HG03095 (cell line): ENCODE measurements at regions not wholly inside any gene's neighbourhood (a gene's known extent, or its start where the extent isn't known, plus 50 kb on each side); places are given as distances from the start of the nearest gene placed in this dataset.

Experiments
- ATAC-seq: cut with Tn5 transposase; IDR thresholded peaks from one replicate; pipeline ENCODE4 v1.9.1; 2021; ENCODE audit warnings: moderate library complexity; ENCODE audit not compliant: unreplicated experiment

DNA sequence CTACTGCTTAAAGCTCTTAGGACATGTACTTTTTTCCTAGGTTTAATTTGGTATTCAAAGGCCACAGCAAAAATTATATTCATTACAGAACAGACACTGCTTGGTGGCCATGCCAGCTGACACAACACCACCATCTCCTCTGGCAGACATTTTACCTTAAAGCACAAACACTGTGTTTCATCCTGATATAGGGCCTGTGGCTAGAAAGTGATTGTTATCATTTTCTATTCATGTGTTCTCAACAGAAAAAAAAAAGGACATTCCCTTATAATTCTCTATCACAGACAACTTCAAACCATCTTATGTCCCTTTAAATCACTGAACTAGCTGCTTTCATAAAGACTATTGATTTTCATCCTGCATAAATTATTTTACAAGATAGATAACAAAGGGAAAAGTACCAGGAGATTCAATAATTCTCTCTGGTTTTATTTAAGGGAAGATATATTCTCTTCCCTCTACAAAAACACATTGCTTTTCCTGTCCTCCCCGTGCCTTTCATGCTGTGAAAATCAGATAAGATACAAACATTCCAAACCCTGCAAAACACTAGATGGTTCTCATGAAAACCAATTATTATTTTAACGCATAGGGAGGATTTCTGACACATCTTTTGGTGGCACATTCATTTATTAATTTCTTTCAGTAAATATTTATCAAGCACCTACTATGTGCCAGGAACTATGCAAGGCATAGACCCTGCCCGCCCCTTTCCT is 139.3 kb upstream of the TMCC3 start:
- no peak for ATAC-seq

DNA sequence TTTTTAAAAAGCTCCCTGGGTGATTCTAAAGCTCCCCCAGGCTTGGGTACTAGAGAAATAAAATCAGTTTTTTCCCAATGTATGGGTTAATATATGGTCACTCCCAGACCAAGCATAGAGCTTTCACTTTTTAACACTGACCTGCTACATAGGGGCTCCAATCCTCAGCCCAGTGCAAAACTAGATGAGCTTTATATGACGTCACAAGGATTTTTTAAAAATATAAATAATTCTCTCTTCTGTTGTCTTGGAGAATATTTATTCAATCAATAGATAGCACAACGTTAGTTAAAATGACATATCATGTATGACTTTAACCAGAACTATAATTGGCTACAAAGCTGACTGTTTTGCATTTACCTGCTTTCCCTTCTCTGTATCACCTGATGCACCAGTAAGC is 137.9 kb upstream of the TMCC3 start:
- no peak for ATAC-seq

GRCh38 chr12:94786906-94787305 is 136.5 kb upstream of the TMCC3 start:
- no peak for ATAC-seq

DNA sequence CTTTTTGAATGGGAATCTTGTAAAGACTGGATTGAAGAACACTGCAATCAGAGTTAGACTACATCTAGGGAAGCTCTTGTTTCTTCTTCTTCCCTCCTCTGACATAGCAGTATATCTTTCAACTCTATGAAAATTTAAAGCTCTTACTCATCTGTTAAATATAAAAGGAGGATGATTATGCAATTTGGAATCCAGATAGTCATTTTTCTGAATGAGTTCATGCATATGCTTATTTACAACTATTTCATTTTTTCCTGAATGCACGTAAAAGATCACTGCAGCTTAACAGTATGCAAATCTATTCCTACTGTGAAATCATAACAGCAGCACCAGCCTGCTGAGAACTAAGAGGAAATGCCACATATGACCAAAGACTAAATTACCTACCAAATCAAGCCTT is 133.5 kb upstream of the TMCC3 start:
- ATAC-seq, result no peak

GRCh38 chr12:94783343-94783742 is 133.0 kb upstream of the TMCC3 start:
- ATAC-seq, result no peak

DNA sequence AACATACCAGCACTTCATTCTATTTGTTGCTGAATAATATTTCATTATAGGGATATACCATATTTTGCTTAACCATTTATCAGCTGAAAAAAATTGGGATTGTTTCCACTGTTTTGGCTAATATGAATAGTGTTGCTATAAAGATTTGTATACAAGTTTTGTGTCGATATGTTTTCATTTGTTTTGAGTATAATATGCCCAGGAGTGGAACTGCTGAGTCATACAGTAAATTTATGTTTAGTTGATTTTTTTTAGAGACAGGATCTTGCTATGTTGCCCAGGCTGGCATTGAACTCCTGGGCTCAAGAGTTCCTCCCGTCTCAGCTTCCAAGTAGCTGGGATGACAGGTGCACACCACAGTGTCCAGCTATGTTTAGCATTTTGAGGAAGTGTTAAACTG is 131.5 kb upstream of the TMCC3 start:
- ATAC-seq, result no peak

- ATAC-seq, result no peak
These were observed 129.1 kb upstream of the TMCC3 start for GRCh38 chr12:94779485-94779884.

- no peak for ATAC-seq
These were observed 127.6 kb upstream of the TMCC3 start for GRCh38 chr12:94777936-94778335.

DNA sequence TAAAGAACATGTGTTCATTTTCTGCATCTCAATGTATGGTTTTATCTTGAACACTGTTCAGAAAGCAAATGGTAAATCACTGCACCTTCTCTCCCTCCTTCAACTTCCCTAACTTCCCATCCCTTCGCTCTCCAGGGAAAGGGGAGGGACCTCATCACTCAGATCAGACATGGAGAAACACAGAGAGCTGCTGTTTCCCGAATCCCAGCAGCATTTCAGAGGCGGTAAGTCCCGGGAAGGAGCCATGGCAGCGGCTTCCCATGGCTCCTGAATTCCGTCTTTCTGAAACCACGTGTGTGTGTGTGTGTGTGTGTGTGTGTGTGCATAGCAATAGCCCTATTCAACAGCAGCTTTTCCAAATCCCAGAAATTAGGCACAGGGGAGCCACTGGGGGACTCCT is 125.4 kb upstream of the TMCC3 start:
- ATAC-seq, result no peak

DNA sequence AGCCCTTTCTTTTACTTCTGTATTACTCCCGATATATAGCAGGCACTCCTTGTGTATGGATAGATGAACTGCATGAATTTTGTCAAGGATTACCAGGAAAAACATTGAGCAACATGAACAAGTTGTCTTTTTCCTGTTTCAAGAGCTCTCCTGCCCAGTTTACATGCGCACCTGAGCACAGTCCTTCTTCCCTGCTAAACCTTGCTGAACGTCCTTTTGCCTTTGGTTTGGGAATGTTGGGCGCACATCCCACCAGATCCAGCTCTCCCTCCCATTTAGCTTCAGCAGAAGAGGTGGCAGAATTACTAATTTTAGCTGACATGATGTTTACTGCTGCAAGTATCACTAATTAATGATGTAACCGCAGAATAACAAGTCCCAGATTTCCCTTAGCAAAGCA is 121.4 kb upstream of the TMCC3 start:
- no peak for ATAC-seq

DNA sequence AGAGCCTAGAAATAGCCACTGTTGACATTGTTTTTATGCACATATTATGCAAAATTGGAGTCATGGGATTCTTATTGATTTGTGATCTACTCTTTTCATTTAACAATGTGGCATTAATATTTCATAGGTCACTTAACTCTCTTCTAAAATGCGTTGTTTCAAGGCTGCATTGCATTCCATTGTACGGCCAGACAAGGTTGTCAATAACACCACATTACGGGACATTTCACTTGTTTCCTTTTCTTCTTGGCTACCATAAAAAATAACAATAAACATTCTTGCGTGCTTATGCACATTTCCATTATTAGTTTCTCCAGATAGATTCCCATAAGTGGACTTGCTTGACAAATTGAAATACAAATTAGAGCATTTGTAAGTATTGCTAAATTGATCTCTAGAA is 120.8 kb upstream of the TMCC3 start:
- no peak for ATAC-seq

DNA sequence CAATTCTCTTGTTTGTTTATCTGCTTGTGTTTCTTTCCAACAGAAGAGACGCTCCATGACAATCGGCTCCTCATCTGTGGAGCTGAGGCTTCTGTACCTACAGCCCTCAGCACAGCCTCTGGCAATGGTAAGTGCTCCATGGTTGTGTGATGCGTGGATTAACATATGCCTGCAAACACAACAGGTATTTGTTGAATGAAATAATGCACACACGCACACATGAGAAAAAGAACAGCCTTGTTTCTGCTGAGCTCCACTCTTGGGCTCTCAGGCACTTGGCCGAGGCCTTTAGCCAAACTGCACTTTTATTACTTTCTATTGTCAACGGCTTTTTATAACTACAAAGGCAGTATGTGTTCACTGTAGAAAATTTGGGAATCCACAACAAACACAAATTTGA is 120.4 kb upstream of the TMCC3 start:
- no peak for ATAC-seq

DNA sequence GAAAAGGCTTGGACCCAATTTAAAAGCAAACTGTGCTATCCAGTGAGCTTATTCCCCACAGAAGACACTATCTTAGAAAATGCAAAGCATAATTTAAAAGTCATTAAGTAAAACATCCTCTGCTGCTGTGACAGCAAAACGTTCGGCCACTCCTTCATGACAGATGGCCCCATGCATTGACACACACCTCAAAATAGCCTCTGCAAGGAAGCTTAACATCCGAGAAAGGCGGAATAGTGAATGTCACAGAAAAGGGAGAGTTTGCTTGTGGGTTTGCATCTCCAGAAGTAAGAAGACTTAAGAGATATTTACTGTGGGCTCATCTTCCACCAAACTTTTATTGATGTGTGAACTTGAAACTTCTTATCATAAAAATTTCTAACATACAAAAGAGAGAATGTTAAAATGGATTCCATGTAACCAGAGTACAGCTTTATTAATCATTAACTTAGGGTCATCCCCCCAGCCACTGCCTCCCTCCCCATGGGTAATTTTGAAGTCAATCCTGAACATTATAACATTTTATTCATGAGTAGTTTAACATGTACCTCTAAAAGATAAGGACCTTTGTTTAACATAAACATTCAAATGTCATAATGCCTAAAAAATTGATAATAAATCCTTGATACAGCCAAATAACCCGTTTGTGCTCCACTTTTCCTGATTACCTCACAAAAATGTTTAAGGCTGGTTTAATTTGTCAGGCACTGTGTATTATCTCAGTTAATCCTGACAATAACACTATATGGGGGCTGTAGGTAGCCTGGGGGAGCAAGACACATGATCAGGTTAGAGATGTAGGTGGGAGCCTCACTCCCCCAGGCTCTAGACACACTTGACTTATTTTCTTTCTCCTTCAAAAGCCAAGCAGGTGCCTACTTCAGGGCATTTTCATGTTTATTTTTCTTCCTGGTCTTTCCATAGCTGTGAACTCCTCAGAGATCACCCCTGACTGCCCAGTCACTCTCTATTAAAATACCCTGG is 119.7 kb upstream of the TMCC3 start:
- ATAC-seq, result no peak

- peak; percentile 78 for ATAC-seq
These were observed 118.7 kb upstream of the TMCC3 start for GRCh38 chr12:94769047-94769420.

DNA sequence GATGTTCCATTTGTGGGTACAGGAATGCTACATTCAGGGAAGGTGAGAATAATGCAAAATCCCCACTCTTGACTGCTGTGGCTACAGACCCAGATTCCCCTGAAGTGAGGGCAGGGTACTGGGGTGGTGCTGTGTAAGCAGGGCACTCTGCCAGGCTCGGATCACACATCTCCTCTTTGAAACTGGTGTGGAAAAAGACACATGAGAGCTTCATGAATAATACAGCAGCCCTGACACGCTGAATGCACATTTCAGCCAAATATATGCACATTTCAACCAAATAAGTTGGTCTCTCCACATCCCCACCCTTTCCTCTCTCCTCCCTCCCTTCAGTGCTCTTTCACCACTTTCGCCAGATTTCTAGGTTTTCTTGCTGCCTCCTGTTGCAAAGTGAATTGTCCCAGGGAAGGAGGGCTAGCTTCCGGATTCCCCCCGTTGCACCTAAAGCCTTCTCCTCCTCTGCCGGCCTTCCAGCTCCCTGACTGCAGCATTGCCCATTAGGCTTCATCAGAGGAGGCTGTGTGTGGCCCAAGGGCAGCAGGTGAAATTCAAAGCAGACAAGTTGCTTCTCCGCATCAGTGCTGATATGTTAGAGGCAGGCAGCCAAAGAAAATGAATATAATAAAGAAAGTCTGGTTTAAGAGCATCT is 118.2 kb upstream of the TMCC3 start:
- peak; percentile 41 for ATAC-seq

- ATAC-seq, result no peak
These were observed 117.6 kb upstream of the TMCC3 start for GRCh38 chr12:94767956-94768355.

GRCh38 chr12:94766397-94766796 is 116.0 kb upstream of the TMCC3 start:
- no peak for ATAC-seq

- ATAC-seq, result peak; percentile 31
These were observed 113.1 kb upstream of the TMCC3 start for GRCh38 chr12:94763462-94763861.

DNA sequence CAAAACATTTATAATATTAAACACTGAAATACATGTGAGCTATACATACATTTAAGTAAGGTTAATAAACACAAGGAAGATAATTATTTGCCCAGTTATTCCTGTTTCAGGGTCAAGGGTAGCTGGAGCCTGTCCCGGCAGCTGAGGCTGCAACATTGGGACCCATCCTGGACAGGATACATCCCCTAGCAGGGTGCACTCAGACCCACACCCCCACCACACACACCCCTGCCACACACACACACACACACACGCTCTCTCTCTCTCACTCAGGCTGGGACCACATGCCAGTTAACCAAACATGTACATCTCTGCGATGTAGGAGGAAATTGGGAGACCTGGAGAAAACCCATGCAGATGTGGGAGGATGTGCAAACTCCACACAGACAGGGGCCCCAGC is 112.6 kb upstream of the TMCC3 start:
- ATAC-seq, result no peak

GRCh38 chr12:94762259-94762942 is 112.0 kb upstream of the TMCC3 start:
- ATAC-seq, result peak; percentile 80

DNA sequence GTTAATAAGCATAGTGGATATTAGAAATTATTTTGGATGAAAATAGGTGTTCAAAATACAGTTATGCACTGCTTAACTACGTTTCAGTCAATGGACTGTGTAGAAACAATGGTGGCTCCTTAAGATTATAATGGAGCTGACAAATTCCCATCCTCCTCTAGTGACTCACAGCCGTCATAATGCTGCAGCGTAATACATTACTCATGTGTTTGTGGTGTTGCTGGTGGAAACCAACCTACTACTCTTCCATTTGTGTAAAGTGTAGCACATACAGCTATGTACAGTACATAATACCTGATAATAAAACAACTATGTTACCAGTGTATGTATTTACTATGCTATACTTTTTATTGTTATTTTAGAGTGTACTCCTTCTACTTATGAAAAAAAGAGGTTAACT is 111.2 kb upstream of the TMCC3 start:
- ATAC-seq, result no peak
